ENCODE measurements at regions not wholly inside any gene's neighbourhood (a gene's known extent, or its start where the extent isn't known, plus 50 kb on each side); places are given as distances from the start of the nearest gene placed in this dataset.
A peak's percentile ranks its signal among the peaks of the same experiment; 100 is the strongest.

GRCh38 chr18:41783879-41784278 is 171.2 kb upstream of the PIK3C3 start:
- Histone ChIP-seq H3K4me3 (no peak overlapping the region), H3K27ac (no peak overlapping the region), H3K9me3 (no peaks in the 10 kb centered on the region), H3K4me1 (no peaks in the 10 kb centered on the region), H3K36me3 (no peaks in the 10 kb centered on the region), H3K27me3 (no peaks in the 10 kb centered on the region)
- no peak for TF ChIP-seq POLR2A (IDR thresholded peaks at IDR 0.05)
- no peak for TF ChIP-seq CTCF (IDR thresholded peaks at IDR 0.05)
- no peak for DNase-seq

GRCh38 chr18:41783065-41783818 is 171.8 kb upstream of the PIK3C3 start:
- Histone ChIP-seq H3K36me3 (no peaks in the 10 kb centered on the region), H3K27me3 (no peaks in the 10 kb centered on the region), H3K27ac (no peak overlapping the region), H3K4me1 (no peaks in the 10 kb centered on the region), H3K4me3 (no peak overlapping the region), H3K9me3 (no peaks in the 10 kb centered on the region)
- no peak for DNase-seq
- no peak for TF ChIP-seq POLR2A (IDR thresholded peaks at IDR 0.05)
- TF ChIP-seq CTCF (IDR thresholded peaks at IDR 0.05) = no peak

- DNase-seq = no peak
- Histone ChIP-seq H3K4me1 (no peaks in the 10 kb centered on the region), H3K36me3 (no peaks in the 10 kb centered on the region), H3K4me3 (no peak overlapping the region), H3K27me3 (no peaks in the 10 kb centered on the region), H3K27ac (no peak overlapping the region), H3K9me3 (no peaks in the 10 kb centered on the region)
- TF ChIP-seq CTCF (IDR thresholded peaks at IDR 0.05) (no peak), POLR2A (IDR thresholded peaks at IDR 0.05) (no peak)
Measured at GRCh38 chr18:41771973-41772372, 183.1 kb upstream of the PIK3C3 start.

GRCh38 chr18:41769265-41769664 is 185.8 kb upstream of the PIK3C3 start:
- Histone ChIP-seq H3K4me1 (no peaks in the 10 kb centered on the region), H3K36me3 (no peaks in the 10 kb centered on the region), H3K4me3 (no peak overlapping the region), H3K27me3 (no peaks in the 10 kb centered on the region), H3K9me3 (no peaks in the 10 kb centered on the region), H3K27ac (no peak overlapping the region)
- no peak for DNase-seq
- TF ChIP-seq CTCF (IDR thresholded peaks at IDR 0.05) (no peak), POLR2A (IDR thresholded peaks at IDR 0.05) (no peak)

- Histone ChIP-seq H3K27me3 (no peaks in the 10 kb centered on the region), H3K4me3 (no peak overlapping the region), H3K27ac (no peak overlapping the region), H3K9me3 (no peaks in the 10 kb centered on the region), H3K4me1 (no peaks in the 10 kb centered on the region), H3K36me3 (no peaks in the 10 kb centered on the region)
- TF ChIP-seq POLR2A (IDR thresholded peaks at IDR 0.05) (no peak), CTCF (IDR thresholded peaks at IDR 0.05) (no peak)
- no peak for DNase-seq
Measured at GRCh38 chr18:41768467-41768866, 186.6 kb upstream of the PIK3C3 start.

- Histone ChIP-seq H3K27me3 (no peaks in the 10 kb centered on the region), H3K36me3 (no peaks in the 10 kb centered on the region), H3K27ac (no peak overlapping the region), H3K9me3 (no peaks in the 10 kb centered on the region), H3K4me1 (no peaks in the 10 kb centered on the region), H3K4me3 (no peak overlapping the region)
- no peak for DNase-seq
- TF ChIP-seq CTCF (IDR thresholded peaks at IDR 0.05) = peak in 1 of 6 experiments; percentile 13
- TF ChIP-seq POLR2A (IDR thresholded peaks at IDR 0.05) = no peak
Measured at GRCh38 chr18:41767960-41768359, 187.1 kb upstream of the PIK3C3 start.

Data from Peyer's patch (tissue), 4 donors.